CD14-positive monocyte (primary cell): ENCODE measurements at regions not wholly inside any gene's neighbourhood (a gene's known extent, or its start where the extent isn't known, plus 50 kb on each side); places are given as distances from the start of the nearest gene placed in this dataset.

Experiments used
- DNase-seq, 3 donors: peaks; one replicate each; pipeline ENCODE4 v3.0.0-alpha.2; 2011 to 2022
- H2AFZ ChIP-seq: 2 replicates; pipeline ENCODE4 v1.6.0; 2012; ENCODE audit warnings: mild to moderate bottlenecking, low read depth, low read length, inconsistent platforms; ENCODE audit not compliant: insufficient read depth, poor library complexity, severe bottlenecking
- H3K27ac ChIP-seq, 2 donors: 1 replicate in 1 of 2; 2 replicates in 1 of 2; pipeline ENCODE4 v1.5.1; 2012 to 2013; ENCODE audit warnings: low read length in 2 of 2, control low read depth in 1 of 2, inconsistent platforms in 1 of 2, low read depth in 1 of 2, mild to moderate bottlenecking in 1 of 2
- H3K27me3 ChIP-seq, 2 donors: one replicate each; pipeline versions ENCODE4 v1.6.0 to v1.6.1; 2011 to 2013; ENCODE audit warnings: low read length in 2 of 2; ENCODE audit not compliant: control insufficient read depth in 2 of 2, insufficient read depth in 2 of 2
- H3K36me3 ChIP-seq, 2 donors: replicated peaks in 1 of 2; 1 replicate in 1 of 2; 2 replicates in 1 of 2; pipeline versions ENCODE4 v1.5.1 to v1.6.1; 2012 to 2013; ENCODE audit warnings: low read length in 2 of 2, control low read depth in 1 of 2, inconsistent platforms in 1 of 2, mild to moderate bottlenecking in 1 of 2; ENCODE audit not compliant: insufficient read depth in 2 of 2, control insufficient read depth in 1 of 2
- H3K4me1 ChIP-seq, 2 donors: 1 replicate in 1 of 2; 2 replicates in 1 of 2; pipeline versions ENCODE4 v1.5.1 to v1.6.1; 2012 to 2013; ENCODE audit warnings: low read length in 2 of 2, control low read depth in 1 of 2, inconsistent platforms in 1 of 2, mild to moderate bottlenecking in 1 of 2, moderate library complexity in 1 of 2; ENCODE audit not compliant: insufficient read depth in 2 of 2, control insufficient read depth in 1 of 2
- H3K4me2 ChIP-seq: replicated peaks from 2 replicates; pipeline ENCODE3; 2012; ENCODE audit warnings: low read length, moderate library complexity, mild to moderate bottlenecking; ENCODE audit not compliant: poor library complexity, severe bottlenecking; ENCODE audit errors: extremely low read depth
- H3K4me3 ChIP-seq, 3 experiments: fragments of 200-600 bp in 1 of 3; sonication (generic) in 1 of 3; replicated peaks in 1 of 3; 1 replicate in 2 of 3; 2 replicates in 1 of 3; pipeline ENCODE4 v1.5.1; 2011 to 2013; ENCODE audit warnings: low read length in 3 of 3, mild to moderate bottlenecking in 3 of 3, control low read depth in 2 of 3, low read depth in 2 of 3, inconsistent platforms in 1 of 3, moderate library complexity in 1 of 3
- H3K79me2 ChIP-seq: 2 replicates; pipeline ENCODE4 v1.6.0; 2012; ENCODE audit warnings: mild to moderate bottlenecking, control low read depth, inconsistent platforms, low read length, moderate library complexity; ENCODE audit not compliant: insufficient read depth
- H3K9ac ChIP-seq: 2 replicates; pipeline ENCODE4 v1.6.0; 2017; ENCODE audit warnings: low read length, mild to moderate bottlenecking; ENCODE audit not compliant: insufficient read depth, poor library complexity, severe bottlenecking
- H3K9me3 ChIP-seq, 2 donors: replicated peaks in 1 of 2; 1 replicate in 1 of 2; 2 replicates in 1 of 2; pipeline versions ENCODE4 v1.5.1 to v1.6.1; 2012 to 2013; ENCODE audit warnings: low read length in 2 of 2, control low read depth in 1 of 2; ENCODE audit not compliant: control insufficient read depth in 1 of 2, insufficient read depth in 1 of 2
- H4K20me1 ChIP-seq: 2 replicates; pipeline ENCODE4 v1.6.0; 2012; ENCODE audit warnings: mild to moderate bottlenecking, low read length, control low read depth, moderate library complexity; ENCODE audit not compliant: insufficient read depth
- H3K27ac Mint-ChIP-seq, 7 donors: one replicate each; pipeline ENCODE4 v1.8.0; 2020; ENCODE audit warnings: mild to moderate bottlenecking in 7 of 7, mixed read lengths in 7 of 7, moderate library complexity in 6 of 7, inconsistent platforms in 2 of 7
- H3K27me3 Mint-ChIP-seq, 3 donors: one replicate each; pipeline ENCODE4 v1.8.0; 2021 to 2022; ENCODE audit warnings: low read depth in 3 of 3, mild to moderate bottlenecking in 3 of 3, mixed read lengths in 3 of 3, moderate library complexity in 3 of 3, inconsistent platforms in 1 of 3
- H3K36me3 Mint-ChIP-seq, 2 donors: one replicate each; pipeline ENCODE4 v1.8.0; 2020; ENCODE audit warnings: mixed read lengths in 2 of 2, inconsistent platforms in 1 of 2, mild to moderate bottlenecking in 1 of 2
- H3K4me1 Mint-ChIP-seq: one replicate; pipeline ENCODE4 v1.8.0; 2020; ENCODE audit warnings: mild to moderate bottlenecking, mixed read lengths
- H3K4me3 Mint-ChIP-seq, 2 donors: one replicate each; pipeline ENCODE4 v1.8.0; 2020; ENCODE audit warnings: mild to moderate bottlenecking in 2 of 2, mixed read lengths in 2 of 2, moderate library complexity in 1 of 2
- H3K9me3 Mint-ChIP-seq, 7 donors: one replicate each; pipeline ENCODE4 v1.8.0; 2020 to 2022; ENCODE audit warnings: mixed read lengths in 7 of 7, mild to moderate bottlenecking in 6 of 7, moderate library complexity in 6 of 7, inconsistent platforms in 2 of 7
- WGBS: methylation state at CpG from one replicate; pipeline ENCODE4 v1.1.5; 2013; ENCODE audit warnings: missing lambda C conversion rate; ENCODE audit not compliant: insufficient coverage; 5-methylcytosine and 5-hydroxymethylcytosine counted together
- intact Hi-C, 2 donors: fragments of 100-400 bp; cut with micrococcal nuclease; formaldehyde crosslinking; loops; one replicate each; pipeline versions ENCODE4 v1.15.0 to v1.15.1; 2023
- TF ChIP-seq, protein P1 (sequence below): fragments of 200-600 bp; IDR thresholded peaks from one replicate; pipeline ENCODE4 v1.8.0; 2022; ENCODE audit warnings: antibody characterized with exemption, mild to moderate bottlenecking

DNA sequence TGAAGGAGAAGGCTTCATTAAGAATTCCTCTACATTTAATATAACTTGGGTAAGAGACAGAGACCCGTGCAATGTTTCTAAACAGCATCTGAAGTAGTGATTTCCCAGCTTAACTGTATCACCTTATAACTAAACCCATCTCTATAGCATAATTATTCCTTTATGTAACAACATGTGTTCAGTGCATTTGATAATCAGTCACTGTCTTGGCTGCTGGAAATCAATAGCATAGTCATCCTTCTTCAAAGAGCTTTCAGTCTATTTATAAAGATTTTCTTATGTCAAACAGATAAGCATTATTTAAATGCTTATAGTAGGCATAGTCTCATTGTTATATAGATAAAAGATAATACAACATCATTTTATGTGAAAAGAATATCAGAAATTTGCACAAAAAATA, 80.1 kb upstream of the TYRP1 start:
- H3K4me1 Mint-ChIP-seq, result no peaks in the 10 kb centered on the region
- no peaks in the 10 kb centered on the region for H3K9me3 Mint-ChIP-seq
- no peak overlapping the region for H2AFZ ChIP-seq
- no peaks in the 10 kb centered on the region for H3K36me3 ChIP-seq
- H3K36me3 Mint-ChIP-seq, result no peaks in the 10 kb centered on the region
- H3K4me3 ChIP-seq, result no peak overlapping the region
- DNase-seq, result no peak
- H3K27me3 ChIP-seq, result no peaks in the 10 kb centered on the region
- H3K79me2 ChIP-seq, result no peaks in the 10 kb centered on the region
- H3K4me3 Mint-ChIP-seq, result no peak overlapping the region
- H3K27ac Mint-ChIP-seq, result no peak overlapping the region
- intact Hi-C loops, result no loop called here
- no peak overlapping the region for H3K4me2 ChIP-seq
- no CpG with 5 or more reads among the region's 1 CpG for WGBS
- H3K4me1 ChIP-seq, result no peaks in the 10 kb centered on the region
- H4K20me1 ChIP-seq, result no peaks in the 10 kb centered on the region
- H3K9me3 ChIP-seq, result no peaks in the 10 kb centered on the region
- H3K27me3 Mint-ChIP-seq, result no peaks in the 10 kb centered on the region
- TF ChIP-seq, protein P1, sequence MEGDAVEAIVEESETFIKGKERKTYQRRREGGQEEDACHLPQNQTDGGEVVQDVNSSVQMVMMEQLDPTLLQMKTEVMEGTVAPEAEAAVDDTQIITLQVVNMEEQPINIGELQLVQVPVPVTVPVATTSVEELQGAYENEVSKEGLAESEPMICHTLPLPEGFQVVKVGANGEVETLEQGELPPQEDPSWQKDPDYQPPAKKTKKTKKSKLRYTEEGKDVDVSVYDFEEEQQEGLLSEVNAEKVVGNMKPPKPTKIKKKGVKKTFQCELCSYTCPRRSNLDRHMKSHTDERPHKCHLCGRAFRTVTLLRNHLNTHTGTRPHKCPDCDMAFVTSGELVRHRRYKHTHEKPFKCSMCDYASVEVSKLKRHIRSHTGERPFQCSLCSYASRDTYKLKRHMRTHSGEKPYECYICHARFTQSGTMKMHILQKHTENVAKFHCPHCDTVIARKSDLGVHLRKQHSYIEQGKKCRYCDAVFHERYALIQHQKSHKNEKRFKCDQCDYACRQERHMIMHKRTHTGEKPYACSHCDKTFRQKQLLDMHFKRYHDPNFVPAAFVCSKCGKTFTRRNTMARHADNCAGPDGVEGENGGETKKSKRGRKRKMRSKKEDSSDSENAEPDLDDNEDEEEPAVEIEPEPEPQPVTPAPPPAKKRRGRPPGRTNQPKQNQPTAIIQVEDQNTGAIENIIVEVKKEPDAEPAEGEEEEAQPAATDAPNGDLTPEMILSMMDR, result no peak
- H3K9ac ChIP-seq, result no peak overlapping the region
- H3K27ac ChIP-seq, result no peak overlapping the region

DNA sequence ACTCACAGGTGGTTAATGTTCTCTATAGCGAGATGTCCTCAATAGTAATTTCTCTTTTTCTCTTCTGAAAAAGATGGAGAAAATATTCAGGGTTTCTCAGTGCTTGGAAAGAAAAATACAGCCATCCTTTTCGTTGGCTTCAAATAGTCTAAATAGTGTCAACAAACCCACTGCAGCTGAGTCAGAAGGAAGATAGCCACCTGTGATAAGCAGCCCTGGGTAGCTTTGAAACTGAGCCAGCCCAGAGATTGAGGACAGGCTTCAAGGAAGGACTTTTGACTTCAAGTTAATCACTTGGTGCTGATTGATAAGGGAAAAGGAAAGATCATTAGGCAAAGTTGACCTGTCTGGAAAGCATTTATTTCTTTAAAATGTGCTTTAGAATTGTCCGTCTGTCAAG, 78.7 kb upstream of the TYRP1 start:
- 88% methylated on average over 1 of the region's 3 CpGs for WGBS
- DNase-seq, result no peak
- Mint-ChIP-seq H3K36me3 (no peaks in the 10 kb centered on the region), H3K27me3 (no peaks in the 10 kb centered on the region), H3K4me1 (no peaks in the 10 kb centered on the region), H3K27ac (no peak overlapping the region), H3K4me3 (no peak overlapping the region), H3K9me3 (no peaks in the 10 kb centered on the region)
- Histone ChIP-seq H3K4me2 (no peak overlapping the region), H3K27me3 (no peaks in the 10 kb centered on the region), H3K79me2 (no peaks in the 10 kb centered on the region), H3K9ac (no peak overlapping the region), H3K36me3 (no peaks in the 10 kb centered on the region), H3K4me1 (no peaks in the 10 kb centered on the region), H3K9me3 (no peaks in the 10 kb centered on the region), H4K20me1 (no peaks in the 10 kb centered on the region), H2AFZ (no peak overlapping the region), H3K4me3 (no peak overlapping the region), H3K27ac (no peak overlapping the region)
- intact Hi-C loops, result no loop called here
- TF ChIP-seq, protein P1, result no peak
